GM12892 (cell line): ENCODE measurements at regions not wholly inside any gene's neighbourhood (a gene's known extent, or its start where the extent isn't known, plus 50 kb on each side); places are given as distances from the start of the nearest gene placed in this dataset.

Source experiments
- DNase-seq: peaks from one replicate; pipeline ENCODE4 v3.0.0; 2011; ENCODE audit not compliant: insufficient read length
- FAIRE-seq: peaks from 2 replicates; lab custom pipeline; 2011; peaks lifted over from hg19 to GRCh38; lab: Jason Lieb, UNC
- POLR2A ChIP-seq: IDR thresholded peaks from 2 replicates; pipeline ENCODE4 v1.6.1; 2011; ENCODE audit warnings: low read depth, low read length, control low read depth
- POLR2AphosphoS5 ChIP-seq: IDR thresholded peaks from 2 replicates; pipeline ENCODE4 v1.6.1; 2011; ENCODE audit warnings: low read depth, low read length, control low read depth
- TAF1 ChIP-seq: IDR thresholded peaks from 2 replicates; pipeline ENCODE4 v1.6.1; 2011; ENCODE audit warnings: low read depth, mild to moderate bottlenecking, control low read depth, low read length, borderline replicate concordance

DNA sequence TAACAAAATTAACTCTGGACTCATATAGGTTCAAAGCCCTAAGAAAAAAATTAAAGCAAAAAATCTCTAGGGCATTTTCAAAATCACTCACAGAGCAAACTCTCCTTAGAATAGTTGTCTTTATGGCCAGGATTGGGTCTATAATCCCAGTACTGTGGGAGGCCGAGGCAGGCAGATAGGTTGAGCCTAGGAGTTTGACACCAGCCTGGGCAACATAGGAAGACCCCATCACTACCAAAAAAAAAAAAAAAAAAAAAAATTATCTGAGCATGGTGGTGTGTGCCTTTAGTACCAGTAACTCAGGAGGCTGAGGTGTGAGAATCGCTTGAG is 378.1 kb upstream of the TGFBR2 start:
- FAIRE-seq (no peak), DNase-seq (no peak)

DNA sequence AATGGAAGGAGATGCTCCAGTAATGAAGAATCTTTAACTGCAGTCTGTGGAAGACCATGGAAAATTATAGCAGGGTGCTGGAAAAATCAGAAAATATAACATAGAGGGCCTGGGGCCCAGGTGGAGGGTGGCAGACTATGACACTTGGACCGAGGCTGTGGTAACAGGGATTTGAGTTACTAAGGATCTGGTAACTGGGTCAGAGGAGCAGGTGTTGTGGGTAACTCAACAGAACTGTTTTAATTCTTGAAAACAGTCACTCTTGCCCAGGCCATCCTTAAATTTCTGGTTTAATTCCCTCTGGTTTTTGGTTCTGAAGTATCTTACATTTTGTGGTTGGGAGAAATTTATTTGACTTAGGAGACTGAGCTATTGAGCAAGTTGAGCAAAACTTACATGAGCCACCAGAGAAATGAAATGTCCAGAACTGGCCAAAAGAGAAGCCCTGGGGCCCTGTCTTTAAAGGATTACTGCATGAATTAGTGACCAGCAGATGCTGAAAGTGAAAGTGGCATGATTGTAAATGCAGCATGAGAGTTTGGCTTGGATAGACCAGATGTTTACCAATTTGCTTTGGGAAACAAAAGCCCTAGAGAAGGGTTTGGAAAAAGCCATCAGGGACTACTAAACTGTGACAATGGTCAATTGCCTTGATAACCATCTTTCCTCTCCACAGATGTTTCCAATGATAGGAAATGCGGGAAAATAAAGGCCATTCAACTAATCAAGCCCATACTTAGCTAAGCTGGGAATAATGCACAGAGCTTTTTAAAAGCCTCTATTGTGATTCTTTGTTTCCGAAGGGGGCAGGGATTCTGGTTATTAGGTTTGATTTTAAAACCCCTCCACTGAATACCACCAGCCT is 374.9 kb upstream of the TGFBR2 start:
- FAIRE-seq (no peak), DNase-seq (no peak)
- TF ChIP-seq POLR2AphosphoS5 (no peak), TAF1 (no peak), POLR2A (no peak)

More for the DNA sequence above, 378.1 kb upstream of the TGFBR2 start:
- TF ChIP-seq TAF1, result no peak
- no peak for TF ChIP-seq POLR2AphosphoS5
- no peak for TF ChIP-seq POLR2A

DNA sequence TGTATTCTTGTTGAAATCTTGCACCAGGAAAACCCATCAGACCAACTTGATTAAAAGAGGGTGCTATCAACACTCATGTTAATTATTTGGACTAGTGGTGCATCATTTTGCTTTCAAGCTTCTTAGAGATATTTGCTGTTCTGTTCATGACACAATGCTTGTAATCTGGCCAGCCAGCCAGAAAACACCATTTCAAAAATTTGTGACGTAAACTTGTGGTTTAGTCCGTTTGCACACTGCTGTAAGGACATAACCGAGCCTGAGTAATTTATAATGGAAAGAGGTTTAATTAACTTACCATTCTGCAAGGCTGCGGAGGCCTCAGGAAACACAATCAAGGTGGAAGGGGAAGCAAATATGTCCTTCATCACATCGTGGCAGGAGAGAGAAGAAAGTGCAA is 374.3 kb upstream of the TGFBR2 start:
- no peak for FAIRE-seq
- DNase-seq, result no peak
- no peak for TF ChIP-seq TAF1
- no peak for TF ChIP-seq POLR2AphosphoS5
- no peak for TF ChIP-seq POLR2A

DNA sequence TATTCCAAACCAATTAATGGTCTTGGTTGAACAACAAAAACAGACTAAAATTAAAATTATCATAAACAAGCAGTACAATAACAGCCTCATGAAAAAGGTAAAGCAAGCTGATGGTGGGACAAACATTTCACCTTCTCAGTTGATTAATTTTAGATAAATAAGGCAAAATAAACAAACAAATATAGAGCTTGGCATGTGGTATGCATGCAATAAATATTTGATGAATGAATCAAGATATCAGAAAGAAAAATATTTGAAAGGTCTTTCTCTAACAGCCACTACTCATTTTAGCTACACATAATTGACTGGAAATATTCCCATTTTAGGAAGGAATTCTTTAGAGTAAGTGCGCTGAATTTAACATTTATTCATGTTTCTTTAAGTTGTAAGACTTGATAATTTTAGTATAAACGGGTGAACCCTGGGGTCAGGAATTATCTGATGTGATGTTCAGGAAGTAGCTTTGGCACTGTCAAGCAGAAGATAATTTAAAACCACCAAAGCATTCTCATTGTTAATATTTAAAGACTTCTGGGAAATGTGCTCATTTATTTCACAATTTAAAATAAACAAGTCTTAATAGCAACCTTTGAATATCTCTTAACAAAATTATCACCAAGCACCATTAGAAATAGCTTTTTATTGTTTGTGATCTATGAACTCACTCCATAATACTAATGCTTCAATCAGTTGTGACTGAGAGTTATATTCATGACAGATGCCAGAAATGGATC is 372.3 kb upstream of the TGFBR2 start:
- DNase-seq, result no peak
- no peak for FAIRE-seq
- no peak for TF ChIP-seq TAF1

GRCh38 chr3:30236011-30236410 is 370.4 kb upstream of the TGFBR2 start:
- FAIRE-seq, result no peak
- no peak for TF ChIP-seq POLR2A
- TF ChIP-seq POLR2AphosphoS5, result no peak
- TF ChIP-seq TAF1, result no peak
- no peak for DNase-seq

- FAIRE-seq, result no peak
- DNase-seq, result no peak
- TF ChIP-seq POLR2AphosphoS5, result no peak
- no peak for TF ChIP-seq TAF1
- no peak for TF ChIP-seq POLR2A
These were observed 364.7 kb upstream of the TGFBR2 start for GRCh38 chr3:30241721-30242120.

- DNase-seq, result no peak
- FAIRE-seq, result no peak
- TF ChIP-seq TAF1, result no peak
These were observed 360.4 kb upstream of the TGFBR2 start for GRCh38 chr3:30245858-30246622.

DNA sequence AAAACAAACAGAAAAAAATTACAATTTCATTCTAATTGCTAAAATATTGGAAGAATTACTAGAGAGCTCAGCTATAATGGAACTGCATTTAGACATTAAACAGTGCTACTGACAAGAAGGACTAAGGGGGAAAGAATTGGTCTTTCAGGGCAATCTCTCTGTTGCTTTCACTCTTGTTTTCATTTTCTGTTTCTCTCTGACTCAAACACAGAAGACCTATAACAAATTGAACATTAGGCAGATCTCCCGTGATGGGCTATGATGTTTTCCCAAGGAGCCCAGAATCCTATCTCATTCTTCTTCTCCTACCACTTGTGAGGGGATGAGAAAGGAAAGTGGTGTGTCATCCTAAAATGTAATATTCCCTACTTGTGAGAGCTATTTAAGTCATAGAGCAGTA is 358.0 kb upstream of the TGFBR2 start:
- DNase-seq (no peak), FAIRE-seq (peak; percentile 63)
- TF ChIP-seq TAF1 (no peak), POLR2AphosphoS5 (no peak), POLR2A (no peak)

DNA sequence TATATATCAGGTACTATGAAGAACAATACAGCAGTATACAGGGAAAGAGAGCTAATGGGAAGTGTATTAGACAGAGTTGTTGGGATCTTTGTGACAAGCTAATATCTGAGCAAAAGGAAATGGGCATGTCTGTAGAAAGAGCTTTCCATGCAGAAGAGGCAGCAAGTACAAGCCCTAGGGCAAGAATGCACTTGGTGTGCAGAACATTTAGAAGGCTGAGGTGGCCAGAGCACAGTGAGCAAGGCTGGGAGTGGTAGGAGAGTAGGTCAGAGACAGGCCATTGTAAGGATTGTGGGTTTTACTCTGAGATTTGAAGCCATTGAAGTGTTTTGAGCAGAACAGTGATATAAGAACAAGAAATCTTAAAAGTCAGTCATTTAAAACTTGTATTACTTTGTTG is 353.9 kb upstream of the TGFBR2 start:
- TF ChIP-seq TAF1 (no peak), POLR2AphosphoS5 (no peak), POLR2A (no peak)
- DNase-seq, result no peak
- no peak for FAIRE-seq

DNA sequence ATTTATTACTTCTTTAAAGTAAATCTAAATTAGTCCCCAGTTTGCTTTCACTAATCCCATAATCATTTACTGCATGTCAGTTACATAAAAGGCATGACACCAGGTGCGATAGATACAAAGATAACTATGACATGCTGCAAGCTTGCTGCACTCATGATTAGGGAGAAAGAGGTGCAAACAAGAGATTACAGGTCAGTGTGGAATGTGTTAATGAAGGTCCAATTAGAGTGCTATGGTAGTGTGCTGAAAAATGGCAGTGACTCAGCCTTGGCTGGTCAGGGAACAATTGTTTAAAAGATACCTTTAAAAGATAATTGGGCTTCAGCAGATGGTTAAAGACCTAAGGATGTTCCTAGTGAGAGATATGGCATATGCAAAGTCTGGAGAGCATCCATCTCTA is 352.6 kb upstream of the TGFBR2 start:
- FAIRE-seq (no peak), DNase-seq (no peak)
- TF ChIP-seq TAF1 (no peak), POLR2AphosphoS5 (no peak), POLR2A (no peak)

DNA sequence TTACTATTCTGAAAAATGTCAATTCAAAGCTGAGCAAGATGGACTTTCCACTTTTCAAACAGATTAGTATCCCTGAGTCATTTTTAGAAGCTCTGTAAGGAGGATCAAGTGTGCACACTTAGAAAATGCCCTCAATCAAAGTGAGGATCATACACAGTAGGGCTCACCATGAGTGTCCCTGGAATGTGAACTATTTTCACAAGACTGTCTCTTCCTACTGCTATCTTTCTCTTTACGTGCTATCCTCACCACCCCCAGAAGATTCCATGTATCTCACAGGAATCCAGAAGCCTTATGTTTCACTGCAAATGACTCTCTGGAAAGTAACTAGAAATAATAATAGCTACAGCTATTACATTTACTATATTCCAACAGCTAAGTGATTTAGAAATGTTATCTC is 349.9 kb upstream of the TGFBR2 start:
- TF ChIP-seq TAF1, result no peak
- no peak for TF ChIP-seq POLR2A
- TF ChIP-seq POLR2AphosphoS5, result no peak
- no peak for DNase-seq
- no peak for FAIRE-seq
